GM21447 (cell line): ENCODE measurements at regions not wholly inside any gene's neighbourhood (a gene's known extent, or its start where the extent isn't known, plus 50 kb on each side); places are given as distances from the start of the nearest gene placed in this dataset.

Experiments
- ATAC-seq: cut with Tn5 transposase; IDR thresholded peaks from one replicate; pipeline ENCODE4 v1.9.1; 2021; ENCODE audit not compliant: unreplicated experiment

DNA sequence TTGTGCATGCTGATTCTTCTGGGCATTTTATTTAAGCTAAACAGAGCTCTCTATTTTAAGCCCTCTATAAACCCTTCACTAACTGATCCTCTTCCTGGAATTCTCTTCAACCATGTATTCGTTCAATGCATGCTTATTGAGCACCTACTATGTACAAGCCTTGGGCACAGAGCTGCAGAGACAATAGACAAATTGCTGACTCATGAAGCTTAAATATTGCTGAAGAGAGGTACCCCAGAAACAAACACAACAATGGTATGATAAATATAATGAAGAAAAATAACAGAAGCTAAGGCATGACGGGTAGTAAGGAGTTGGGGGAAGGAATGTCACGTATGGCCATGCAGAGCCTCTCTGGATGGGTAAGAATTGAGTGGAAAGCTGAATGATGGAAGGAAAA is 222.2 kb downstream of the PPARGC1A start:
- ATAC-seq = no peak

DNA sequence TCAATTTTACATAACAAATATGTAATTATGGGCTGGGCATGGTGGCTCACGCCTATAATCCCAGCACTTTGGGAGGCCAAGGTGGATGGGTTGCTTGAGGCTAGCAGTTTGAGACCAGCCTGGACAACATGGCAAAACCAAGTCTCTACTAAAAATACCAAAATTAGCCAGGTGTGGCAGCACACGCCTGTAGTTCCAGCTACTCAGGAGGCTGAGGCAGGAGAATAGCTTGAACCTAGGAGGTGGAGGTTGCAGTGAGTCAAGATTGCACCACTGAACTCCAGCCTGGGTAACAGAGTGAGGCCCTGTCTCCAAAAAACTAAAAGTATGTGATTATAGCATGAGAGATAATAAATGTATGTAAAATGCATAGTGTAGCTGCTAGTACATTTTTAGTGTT is 229.0 kb downstream of the PPARGC1A start:
- no peak for ATAC-seq

DNA sequence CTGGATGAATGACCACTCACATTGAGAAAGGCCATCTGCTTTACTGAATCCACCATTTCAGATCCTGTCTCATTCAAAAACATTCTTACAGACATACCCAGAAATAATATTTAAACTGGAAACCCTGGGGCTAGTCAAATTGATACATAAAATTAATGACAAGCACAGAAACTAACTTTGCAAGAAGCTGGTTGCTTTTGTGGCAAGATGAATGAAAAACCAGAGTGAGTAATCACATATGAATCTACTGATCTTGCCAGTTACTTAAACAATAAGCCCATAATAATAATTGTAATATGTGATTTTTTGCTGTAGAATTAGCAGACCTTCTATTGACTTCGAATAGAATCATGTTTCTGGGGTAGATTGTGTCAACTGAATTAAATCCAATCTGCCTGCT is 235.1 kb downstream of the PPARGC1A start:
- ATAC-seq = no peak

DNA sequence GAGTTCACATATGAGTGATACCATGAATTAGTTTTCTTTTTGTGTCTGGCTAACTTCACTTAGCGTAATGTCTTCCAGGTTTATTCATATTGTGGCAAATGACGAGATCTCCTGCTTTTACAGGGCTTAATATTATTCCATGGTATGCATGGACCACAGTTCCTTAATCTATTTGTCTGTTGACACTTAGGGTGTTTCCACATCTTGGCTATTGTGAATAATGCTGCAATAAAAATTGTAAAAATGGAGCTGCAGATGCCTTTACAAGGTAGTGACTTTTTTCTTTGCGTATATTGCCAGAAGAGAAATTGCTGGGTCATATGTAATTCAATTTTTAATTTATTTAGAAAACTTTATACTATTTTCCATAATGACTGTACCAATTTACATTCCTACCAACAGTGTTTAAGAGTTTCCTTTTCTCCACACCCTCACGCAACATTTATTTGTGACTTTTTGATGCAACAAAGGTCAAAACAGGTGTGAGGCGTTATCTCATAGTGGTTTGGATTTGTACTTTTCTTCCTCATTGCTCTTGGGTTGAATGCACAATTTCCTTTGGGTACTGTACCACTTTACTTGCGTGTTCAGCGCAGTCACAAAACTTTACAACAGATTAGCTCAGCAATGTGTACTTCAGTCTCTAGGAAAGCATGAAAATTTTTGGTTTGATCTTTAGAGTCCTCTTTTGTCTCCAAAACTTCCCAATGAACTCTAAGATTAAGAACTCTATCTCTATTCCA is 240.8 kb downstream of the PPARGC1A start:
- ATAC-seq = no peak

DNA sequence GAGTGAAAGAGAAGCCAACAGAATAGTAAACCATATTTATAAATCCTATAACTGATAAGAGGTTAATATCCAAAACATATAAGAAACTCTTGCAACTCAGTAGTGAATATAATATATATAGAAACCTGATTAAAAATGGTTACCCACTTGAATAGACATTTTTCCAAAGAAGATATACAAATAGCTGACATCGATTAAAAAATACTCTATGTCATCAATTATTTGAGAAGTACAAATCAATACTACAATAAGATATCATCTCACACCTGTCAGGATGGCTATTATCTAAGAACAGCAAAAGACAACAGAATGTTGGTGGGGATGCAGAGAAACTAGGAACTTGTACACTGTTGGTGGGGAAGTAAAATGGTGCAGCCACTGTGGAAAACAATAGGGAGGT is 254.4 kb downstream of the PPARGC1A start:
- ATAC-seq = no peak

DNA sequence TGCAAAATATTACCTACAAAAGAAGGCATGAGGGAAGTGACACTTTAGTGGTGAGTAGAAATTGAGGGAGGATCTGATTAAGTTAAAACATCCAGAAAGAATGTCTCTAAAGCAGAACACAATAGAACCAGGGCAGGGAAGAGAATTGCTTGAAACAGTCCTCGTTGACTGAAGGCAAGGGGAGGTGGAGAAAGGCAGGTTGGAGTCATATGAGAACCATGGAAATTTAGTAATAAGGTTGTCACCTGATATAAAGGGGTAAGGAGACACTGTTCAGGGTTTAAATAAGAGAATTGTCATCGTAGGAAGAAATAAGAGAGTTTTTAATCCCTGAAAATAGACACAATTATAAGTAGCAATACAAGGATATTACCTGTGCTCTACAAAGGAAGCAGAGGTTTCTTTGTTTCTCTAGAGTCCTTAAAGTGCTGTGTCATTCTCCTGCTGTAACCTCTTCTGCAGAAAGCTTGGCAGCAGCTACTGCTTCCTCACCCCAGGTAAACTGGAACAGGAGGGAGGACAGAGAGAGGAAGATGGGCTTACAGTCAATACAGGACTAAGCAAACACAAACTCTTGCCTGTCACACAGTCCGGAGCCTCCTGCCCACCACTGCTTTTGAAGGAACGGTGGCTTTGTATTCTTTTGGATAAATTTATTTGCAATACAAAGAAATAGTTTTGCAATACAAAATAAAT is 258.4 kb downstream of the PPARGC1A start:
- no peak for ATAC-seq

DNA sequence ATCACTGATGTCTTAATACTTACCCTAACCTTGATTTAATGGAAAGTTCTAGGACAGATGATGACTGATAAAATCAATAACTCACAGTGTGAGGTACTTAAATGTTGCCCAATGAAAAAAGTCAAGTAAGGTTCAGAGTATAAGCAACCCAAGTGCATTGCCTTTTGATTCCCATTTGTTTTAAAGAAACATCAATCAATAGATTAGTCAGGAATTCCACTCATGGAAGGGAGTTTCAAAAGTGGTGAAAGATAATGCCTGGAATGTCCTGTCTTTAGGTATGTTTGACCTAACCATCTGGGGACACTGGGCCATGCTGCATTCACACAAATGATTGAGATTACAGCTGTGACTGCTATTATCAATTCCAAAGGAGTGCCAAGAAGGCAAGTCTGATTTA is 259.7 kb downstream of the PPARGC1A start:
- no peak for ATAC-seq

DNA sequence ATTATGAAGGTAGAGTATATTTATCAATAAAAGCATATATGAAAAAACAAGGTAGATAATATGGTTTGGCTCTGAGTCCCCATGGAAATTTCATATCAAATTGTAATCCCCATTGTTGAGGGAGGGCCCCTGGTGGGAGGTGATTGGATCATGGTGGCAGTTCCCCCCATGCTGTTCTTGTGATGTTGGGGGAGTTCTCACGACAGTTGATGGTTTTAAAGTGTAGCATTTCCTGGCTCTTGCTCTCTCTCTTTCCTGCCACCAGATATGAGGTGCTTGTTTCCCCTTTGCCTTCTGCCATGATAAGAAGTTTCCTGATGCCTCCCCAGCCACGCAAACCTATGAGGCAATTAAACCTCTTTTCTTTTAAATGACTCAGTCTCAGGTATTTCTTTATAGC is 260.4 kb downstream of the PPARGC1A start:
- no peak for ATAC-seq

DNA sequence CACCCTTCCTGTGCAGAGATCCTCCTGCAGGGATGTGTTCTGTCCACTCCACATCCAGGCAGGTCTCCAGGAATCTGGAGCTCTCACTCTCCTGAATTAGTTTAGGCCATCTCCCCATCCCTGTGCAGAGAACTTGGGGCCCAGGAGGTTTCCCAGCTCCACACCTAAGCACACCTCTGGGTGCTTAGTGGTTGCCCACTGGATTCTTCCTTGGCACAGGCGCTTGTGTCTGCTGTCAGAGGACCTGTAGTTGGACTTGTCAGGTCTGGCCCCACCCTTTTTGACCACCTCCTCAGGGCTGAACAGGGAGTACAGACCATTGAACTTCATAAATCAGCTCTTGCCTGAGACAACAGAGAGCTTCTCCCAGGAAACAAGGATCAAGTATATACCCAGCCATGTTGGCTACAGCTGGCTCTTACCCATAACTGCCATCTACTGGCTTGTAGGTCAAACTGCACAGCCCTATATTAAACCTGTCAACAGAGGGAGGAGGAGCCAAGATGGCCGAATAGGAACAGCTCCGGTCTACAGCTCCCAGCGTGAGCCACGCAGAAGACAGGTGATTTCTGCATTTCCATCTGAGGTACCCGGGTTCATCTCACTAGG is 275.5 kb downstream of the PPARGC1A start:
- no peak for ATAC-seq

DNA sequence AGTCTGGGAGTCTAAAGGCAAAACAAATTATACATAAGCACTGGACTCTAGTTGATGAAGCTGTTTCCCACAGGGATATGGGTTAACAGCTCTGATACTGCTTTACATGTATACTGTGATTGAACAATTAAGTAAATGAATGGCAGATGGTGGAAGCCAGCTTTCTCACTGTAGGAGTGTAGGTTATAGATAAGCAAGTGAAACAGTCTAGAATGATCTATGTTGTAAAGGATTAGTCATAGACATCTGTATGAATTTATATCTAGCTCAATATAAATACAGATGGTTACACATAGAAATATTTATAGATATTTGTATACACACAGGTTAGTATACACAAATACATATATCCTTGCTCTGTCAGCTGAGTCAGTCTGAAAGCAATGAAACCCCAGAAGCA is 276.1 kb downstream of the PPARGC1A start:
- no peak for ATAC-seq

DNA sequence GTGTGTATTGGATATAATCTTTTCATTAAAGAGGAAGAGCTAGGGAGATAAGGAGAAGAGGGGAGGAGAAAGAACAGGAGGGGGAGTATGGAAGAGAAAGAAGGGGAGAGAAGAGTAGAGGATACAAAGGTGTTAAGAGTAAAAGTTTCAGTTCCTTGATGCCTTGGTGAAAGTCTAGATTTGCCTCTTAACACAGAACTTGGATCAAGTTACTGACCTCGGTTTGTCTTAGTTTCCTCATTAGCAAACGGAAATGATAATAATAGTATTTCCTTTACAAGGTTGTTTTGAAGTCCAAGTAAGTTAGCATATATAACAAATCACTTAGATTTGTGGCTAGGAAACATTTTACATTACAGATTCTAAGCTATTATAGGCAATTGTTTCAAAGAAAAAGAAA is 287.1 kb downstream of the PPARGC1A start:
- ATAC-seq = no peak

DNA sequence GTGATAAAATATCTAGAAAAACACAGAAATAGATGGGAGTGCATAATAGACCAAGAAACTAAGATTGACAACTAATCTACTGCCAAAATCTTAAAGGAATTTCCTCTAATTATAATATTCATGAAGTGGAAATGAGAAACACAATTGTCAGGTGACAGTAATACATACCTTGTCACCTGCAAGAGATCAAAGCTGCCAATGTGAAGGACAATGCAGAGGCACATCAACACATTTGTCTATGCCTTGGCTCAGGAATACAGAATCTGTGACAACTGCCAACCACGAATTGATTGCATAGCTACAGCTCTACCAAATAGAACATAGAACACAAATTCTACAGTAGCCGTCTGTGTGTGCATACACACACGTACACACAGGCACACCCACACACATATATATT is 295.7 kb downstream of the PPARGC1A start:
- ATAC-seq = no peak

DNA sequence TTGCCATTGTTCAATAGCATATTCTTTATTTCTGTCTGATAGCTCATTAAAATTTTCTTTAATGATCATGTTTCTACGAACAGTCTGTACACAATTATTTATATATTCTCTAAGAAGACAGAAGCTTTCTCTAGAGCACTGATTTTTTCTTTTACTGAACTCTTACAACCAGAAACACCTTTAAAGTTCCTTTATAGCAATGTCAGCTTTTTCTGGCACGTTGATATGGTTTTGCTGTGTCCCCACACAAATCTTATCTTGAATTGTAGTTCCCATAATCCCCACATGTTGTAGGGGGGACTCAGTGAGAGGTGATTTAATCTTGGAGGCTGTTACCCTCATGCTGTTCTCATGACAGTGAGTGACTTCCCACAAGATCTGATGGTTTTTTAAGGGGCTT is 299.4 kb downstream of the PPARGC1A start:
- ATAC-seq = no peak

DNA sequence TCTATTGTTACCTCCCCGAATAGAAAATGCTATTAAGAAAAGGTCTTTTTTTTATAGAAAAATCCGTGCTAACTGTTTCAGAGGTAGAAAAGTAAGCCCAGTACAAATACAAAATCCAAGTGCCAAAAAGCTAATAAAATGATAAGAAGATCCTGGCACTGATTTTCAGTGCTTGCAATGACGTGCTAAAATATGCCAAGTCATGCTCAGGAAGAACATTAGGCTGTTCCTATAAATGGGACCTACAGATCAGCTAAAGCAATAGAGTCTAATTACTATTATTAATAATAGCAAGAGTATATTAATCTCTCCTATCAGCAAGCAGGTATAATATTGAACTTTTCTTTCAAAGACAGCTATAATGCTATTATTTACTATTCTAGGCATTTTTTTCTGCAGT is 305.8 kb downstream of the PPARGC1A start:
- ATAC-seq = no peak

DNA sequence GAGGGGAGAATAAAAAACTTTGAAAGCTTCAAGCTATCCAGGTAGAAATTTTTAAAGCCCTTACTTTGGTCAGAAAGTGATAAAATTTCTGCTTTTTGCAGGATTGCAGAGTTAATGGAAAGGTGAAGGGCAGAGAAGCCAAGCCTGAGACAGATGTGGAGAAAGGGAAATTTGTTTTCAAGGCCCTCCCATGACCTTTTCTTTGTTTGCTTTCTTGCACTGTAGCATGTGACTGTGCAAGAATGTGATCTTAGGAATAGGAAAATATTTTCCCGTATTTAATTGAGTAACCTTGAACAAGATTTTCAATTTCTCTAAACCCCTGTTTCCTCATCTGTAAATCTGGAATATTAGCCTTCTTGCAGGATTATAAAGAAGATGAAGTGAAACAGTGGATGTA is 307.2 kb downstream of the PPARGC1A start:
- ATAC-seq = no peak

DNA sequence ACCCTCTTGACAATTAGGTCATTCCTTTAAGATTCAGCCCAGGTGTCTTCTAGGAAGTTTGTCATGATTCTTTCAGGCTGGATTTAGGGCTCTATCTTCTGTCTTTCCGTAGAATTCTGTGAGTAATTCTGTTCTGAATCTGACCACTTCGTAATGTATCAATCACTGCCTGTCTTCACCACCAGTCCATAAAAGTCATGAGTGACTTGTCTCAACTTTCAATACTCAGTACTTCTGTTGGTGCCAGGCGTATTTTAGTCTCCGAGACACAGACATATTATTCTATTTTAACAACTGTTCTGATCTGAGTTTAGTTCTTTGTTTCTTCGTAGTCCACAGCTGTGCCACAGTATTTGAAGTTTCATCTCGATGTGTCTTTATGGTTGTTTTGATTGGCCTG is 310.7 kb downstream of the PPARGC1A start:
- ATAC-seq = no peak

DNA sequence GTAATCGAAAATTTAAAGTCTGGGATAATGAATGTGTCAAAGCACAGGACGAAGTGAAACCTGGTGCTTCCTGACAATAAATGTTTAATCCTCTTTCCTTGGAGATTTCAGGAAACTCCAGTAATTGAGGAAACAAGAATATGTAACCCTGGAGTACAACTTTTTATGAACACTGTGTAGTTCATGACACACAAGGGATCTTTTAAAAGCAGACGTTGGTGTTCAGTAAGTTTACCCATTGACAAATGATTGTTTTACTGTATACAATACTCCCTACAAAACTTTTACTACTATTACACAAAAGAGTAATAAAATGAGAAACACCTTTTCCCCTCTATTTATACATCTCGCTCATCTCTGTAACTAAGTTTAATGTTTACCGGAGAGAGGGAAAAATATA is 312.4 kb downstream of the PPARGC1A start:
- no peak for ATAC-seq

DNA sequence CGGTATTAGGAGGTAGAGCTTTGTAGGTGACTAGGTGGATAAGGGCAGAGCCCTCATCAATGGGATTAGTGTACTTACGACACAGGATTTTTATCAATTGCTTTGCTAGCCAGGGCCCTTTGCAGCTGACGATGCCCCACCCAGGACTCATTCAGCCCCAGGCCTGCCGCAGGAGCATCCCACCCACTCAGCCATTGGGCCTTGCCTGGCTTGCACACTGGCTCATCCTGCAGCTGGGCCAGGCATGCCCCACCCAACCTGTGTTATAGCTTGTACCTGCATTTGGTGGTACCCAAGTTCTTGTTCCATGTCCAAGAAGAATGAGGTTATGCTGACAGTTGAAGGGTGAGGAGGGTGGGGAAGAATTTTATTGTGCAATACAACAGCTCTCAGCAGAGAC is 317.5 kb downstream of the PPARGC1A start:
- no peak for ATAC-seq

DNA sequence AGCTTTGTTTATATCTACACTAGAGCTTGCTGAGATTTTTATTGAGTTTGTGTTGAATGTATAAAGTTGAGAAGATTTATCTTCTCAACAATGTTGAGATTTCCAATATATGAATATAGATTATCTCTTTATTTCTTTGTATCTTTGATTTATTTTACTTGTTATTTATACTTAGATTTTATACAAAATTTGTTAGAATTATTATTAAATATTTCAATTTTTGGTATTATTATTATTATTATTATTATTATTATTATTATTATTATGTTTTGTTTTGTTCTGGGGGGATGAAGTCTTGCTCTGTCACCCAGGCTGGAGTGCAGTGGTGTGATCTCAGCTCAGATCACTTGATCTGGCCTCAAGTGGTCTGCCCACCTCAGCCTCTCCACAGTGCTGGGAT is 322.5 kb downstream of the PPARGC1A start:
- no peak for ATAC-seq

DNA sequence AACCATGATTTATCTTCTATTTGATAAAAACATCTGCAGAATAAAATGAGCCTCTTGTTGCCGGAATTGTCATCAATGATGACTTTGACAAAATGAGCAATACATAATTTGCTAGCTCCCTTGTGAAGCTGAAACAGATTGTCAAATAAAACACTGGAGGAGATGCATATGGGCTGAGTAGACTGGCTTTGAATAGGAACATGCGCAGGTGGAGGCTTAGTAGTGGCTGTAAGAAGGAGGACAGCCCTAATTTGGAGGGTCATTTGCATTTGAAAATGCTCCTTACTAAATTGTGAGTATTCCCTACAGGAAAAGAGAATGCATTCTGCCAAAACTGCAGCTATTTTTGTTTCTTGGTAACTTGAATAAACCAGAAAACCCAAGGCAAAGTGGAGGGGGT is 329.1 kb downstream of the PPARGC1A start:
- no peak for ATAC-seq

DNA sequence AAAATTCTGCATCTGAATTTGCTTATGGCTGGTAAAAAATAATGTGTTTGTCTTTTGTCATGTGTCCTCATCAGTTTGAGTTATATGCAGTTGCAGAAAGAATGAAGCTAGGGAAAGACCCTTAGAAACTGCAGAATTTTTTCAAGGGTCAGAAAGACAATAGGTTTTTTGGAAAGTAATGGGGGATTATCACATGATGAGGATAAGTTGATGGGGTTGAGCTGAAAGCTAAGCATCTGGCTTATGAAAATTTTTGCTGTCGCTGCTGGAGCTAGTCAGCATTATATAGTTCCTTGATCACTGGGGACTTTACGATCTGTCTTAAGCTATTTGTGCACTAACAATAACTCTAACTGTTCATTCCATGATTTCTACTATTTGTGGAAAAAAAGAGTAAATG is 331.7 kb downstream of the PPARGC1A start:
- no peak for ATAC-seq

DNA sequence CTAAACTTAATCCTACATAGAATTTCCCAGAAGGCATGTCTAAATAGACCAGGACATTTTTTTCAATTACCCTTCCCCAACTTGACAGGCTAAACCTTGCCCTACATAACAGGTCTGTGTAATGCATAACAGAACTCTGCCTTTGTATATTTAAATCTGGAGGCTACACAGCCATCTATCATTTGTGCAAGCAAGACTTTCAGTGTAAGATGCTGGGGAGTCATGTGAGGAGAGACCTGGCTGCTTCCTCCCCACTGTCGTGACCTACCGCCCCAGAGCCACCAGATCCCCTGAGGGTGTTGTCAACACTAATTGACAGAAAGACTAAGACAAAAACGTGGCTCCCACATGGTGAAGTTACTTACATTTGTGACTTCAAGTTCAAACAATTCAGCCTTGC is 342.2 kb downstream of the PPARGC1A start:
- ATAC-seq = no peak
